Activated CD4-positive, alpha-beta T cell treated with anti-CD3 and anti-CD28 coated beads for 36 hours (primary cell): ENCODE measurements at regions not wholly inside any gene's neighbourhood (a gene's known extent, or its start where the extent isn't known, plus 50 kb on each side); places are given as distances from the start of the nearest gene placed in this dataset.
"Not testable (repeated sequence)": the region's sequence is repeated elsewhere in the genome, so short reads cannot be mapped to it uniquely, and the experiment has no call there.

Source experiments
- ATAC-seq: fragments of 200-7000 bp; cut with Tn5 transposase; one replicate; pipeline ENCODE4 v1.10.0; 2021; ENCODE audit warnings: mild to moderate bottlenecking, moderate library complexity
- CTCF ChIA-PET: fragments of 350-600 bp; sonication (Branson Sonifier 250); formaldehyde crosslinking; loops from one replicate; lab custom pipeline; 2021; ENCODE audit warnings: antibody characterized with exemption; lab: Charles Lee
- POLR2A ChIA-PET: fragments of 350-600 bp; sonication (Branson Sonifier 250); formaldehyde crosslinking; loops from one replicate; lab custom pipeline; 2021; ENCODE audit warnings: antibody characterized with exemption, inconsistent platforms; lab: Charles Lee
- DNase-seq: peaks from one replicate; pipeline ENCODE4 v3.0.0-alpha.2; 2020
- H3K27ac Mint-ChIP-seq: one replicate; pipeline ENCODE4 v1.8.0; 2021; ENCODE audit warnings: mixed read lengths
- H3K27me3 Mint-ChIP-seq: one replicate; pipeline ENCODE4 v1.8.0; 2021; ENCODE audit warnings: mixed read lengths
- H3K36me3 Mint-ChIP-seq: one replicate; pipeline ENCODE4 v1.8.0; 2021; ENCODE audit warnings: low read depth, mixed read lengths
- H3K4me1 Mint-ChIP-seq: one replicate; pipeline ENCODE4 v1.8.0; 2021; ENCODE audit warnings: mixed read lengths
- H3K4me3 Mint-ChIP-seq: one replicate; pipeline ENCODE4 v1.8.0; 2021; ENCODE audit warnings: mild to moderate bottlenecking, moderate library complexity, mixed read lengths
- H3K9me3 Mint-ChIP-seq: one replicate; pipeline ENCODE4 v1.8.0; 2021; ENCODE audit warnings: low read depth, mixed read lengths
- intact Hi-C, 2 experiments: fragments of 100-400 bp; cut with DNase I in 1 of 2; cut with micrococcal nuclease in 1 of 2; formaldehyde crosslinking; loops; one replicate each; pipeline versions ENCODE4 v1.14.2 to v1.15.1; 2022 to 2024; cut with DNase I, micrococcal nuclease

DNA sequence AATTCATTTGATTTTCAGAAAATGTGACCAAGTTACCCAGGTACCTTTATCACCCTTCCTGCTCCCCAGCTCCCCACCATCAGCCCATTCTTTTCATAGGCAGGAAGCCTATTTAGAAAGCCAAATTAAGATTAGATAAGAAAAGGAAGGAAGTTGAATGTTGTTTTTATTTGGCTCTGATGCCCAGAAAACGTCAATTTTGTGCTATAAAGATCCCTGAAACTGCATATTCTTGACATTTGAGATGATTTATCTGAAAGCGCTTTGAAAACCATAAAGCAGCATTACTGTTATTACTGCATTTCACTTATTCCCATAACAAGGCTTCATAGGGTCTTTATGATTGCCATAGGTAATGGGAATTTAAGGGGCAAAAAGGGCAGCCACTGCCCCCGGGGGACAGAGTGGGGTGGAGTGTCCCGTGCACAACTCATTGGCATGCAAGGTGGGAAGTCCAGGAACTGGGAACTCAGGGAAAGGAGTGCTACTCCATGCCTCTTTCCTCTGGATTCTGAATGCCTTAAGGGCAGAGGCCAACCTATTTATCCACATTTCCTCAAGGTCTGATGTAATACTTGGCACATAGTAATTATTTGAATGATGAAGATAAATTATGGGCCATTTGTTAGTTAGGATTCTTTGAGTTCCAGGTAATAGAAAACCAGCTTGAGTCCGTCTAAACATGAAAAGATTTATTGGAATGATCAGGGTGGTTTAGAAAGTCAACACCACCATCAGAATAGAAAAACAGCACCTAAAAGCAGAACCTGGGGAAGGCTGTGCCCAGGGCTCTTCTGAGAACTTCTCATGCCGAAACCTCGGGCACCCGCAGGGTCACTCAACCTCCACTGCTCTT lies 100.6 kb upstream of the ELMO1 start:
- intact Hi-C loops: no loop called here
- Mint-ChIP-seq H3K27ac (no peak overlapping the region), H3K27me3 (peaks cover 10% of the 10 kb centered on the region), H3K4me1 (no peaks in the 10 kb centered on the region), H3K4me3 (no peak overlapping the region), H3K9me3 (no peaks in the 10 kb centered on the region), H3K36me3 (no peaks in the 10 kb centered on the region)
- ATAC-seq (no peak), DNase-seq (no peak)
- POLR2A ChIA-PET: no interaction called here
- CTCF ChIA-PET: no interaction called here

DNA sequence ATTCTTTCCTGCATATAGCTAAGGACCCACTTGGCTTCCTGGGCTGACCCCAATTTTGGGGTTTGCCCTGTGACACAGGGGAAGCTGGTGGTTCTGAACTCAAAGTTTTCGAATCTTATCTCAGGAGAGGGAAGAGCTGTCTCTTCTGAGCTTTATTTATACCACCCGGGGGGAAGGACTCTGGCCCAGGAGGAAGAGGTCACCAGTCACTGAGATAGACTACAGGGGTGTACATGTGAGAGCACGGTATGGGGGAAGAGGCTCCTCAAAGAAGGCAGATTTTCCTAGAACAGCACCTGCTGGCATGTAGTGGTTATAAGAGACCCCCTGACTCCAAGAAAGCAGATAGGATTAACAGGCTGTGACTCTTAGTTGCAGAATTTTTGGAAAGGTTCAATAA lies 101.8 kb upstream of the ELMO1 start:
- H3K4me3 Mint-ChIP-seq: no peak overlapping the region
- CTCF ChIA-PET: no interaction called here
- POLR2A ChIA-PET: no interaction called here
- no peak for ATAC-seq
- intact Hi-C loops: no loop called here
- peaks cover 10% of the 10 kb centered on the region for H3K27me3 Mint-ChIP-seq
- no peaks in the 10 kb centered on the region for H3K9me3 Mint-ChIP-seq
- H3K27ac Mint-ChIP-seq: no peak overlapping the region
- no peaks in the 10 kb centered on the region for H3K36me3 Mint-ChIP-seq
- no peak for DNase-seq
- no peaks in the 10 kb centered on the region for H3K4me1 Mint-ChIP-seq

DNA sequence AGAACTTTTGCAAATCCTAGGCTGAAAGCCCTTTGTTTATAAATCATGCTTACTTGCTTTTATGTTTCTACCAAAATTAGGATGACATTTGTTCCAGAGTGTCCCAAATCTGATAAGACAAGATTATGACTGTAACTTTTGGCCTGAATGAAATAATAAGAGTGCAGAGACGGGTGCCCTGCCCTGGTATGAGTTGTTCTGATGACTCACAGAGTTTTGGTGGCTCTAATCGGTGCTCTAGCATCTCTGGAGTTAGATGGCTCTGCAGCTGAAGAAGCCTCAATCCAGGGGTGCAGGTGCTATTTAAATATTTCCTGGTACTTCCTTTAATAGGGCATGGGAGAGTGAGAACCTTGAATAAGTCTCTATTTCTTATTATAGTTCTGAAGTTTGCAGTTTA lies 102.2 kb upstream of the ELMO1 start:
- intact Hi-C loops: no loop called here
- ATAC-seq (no peak), DNase-seq (no peak)
- H3K4me1 Mint-ChIP-seq: no peaks in the 10 kb centered on the region
- POLR2A ChIA-PET: no interaction called here
- peaks cover 8% of the 10 kb centered on the region for H3K27me3 Mint-ChIP-seq
- no peaks in the 10 kb centered on the region for H3K9me3 Mint-ChIP-seq
- CTCF ChIA-PET: no interaction called here
- H3K4me3 Mint-ChIP-seq: no peak overlapping the region
- H3K27ac Mint-ChIP-seq: no peak overlapping the region
- H3K36me3 Mint-ChIP-seq: no peaks in the 10 kb centered on the region

GRCh38 chr7:37552030-37552429 lies 103.4 kb upstream of the ELMO1 start:
- intact Hi-C loops: no loop called here
- no peaks in the 10 kb centered on the region for H3K36me3 Mint-ChIP-seq
- H3K9me3 Mint-ChIP-seq: no peaks in the 10 kb centered on the region
- no peak overlapping the region for H3K27ac Mint-ChIP-seq
- CTCF ChIA-PET: interaction anchor here (0.6 kb wide), 1 partner anchor 13 kb away, joined by 3 read pairs; no protein-coding TSS in a partner anchor
- POLR2A ChIA-PET: no interaction called here
- H3K4me3 Mint-ChIP-seq: no peak overlapping the region
- no peaks in the 10 kb centered on the region for H3K4me1 Mint-ChIP-seq
- H3K27me3 Mint-ChIP-seq: peaks cover 8% of the 10 kb centered on the region
- DNase-seq (no peak), ATAC-seq (no peak)

GRCh38 chr7:37552439-37552838 lies 103.8 kb upstream of the ELMO1 start:
- DNase-seq, ATAC-seq, H3K4me1 Mint-ChIP-seq, H3K36me3 Mint-ChIP-seq, H3K4me3 Mint-ChIP-seq, intact Hi-C loops, H3K27ac Mint-ChIP-seq, H3K27me3 Mint-ChIP-seq, POLR2A ChIA-PET, H3K9me3 Mint-ChIP-seq: not testable (repeated sequence)
- CTCF ChIA-PET: interaction anchor here (0.6 kb wide), 1 partner anchor 14 kb away, joined by 3 read pairs; no protein-coding TSS in a partner anchor

- Mint-ChIP-seq H3K27me3 (peaks cover 8% of the 10 kb centered on the region), H3K36me3 (no peaks in the 10 kb centered on the region), H3K4me3 (no peak overlapping the region), H3K27ac (no peak overlapping the region), H3K4me1 (no peaks in the 10 kb centered on the region), H3K9me3 (no peaks in the 10 kb centered on the region)
- intact Hi-C loops: no loop called here
- ATAC-seq (no peak), DNase-seq (no peak)
- ChIA-PET CTCF (no interaction called here), POLR2A (no interaction called here)
These were observed 106.9 kb upstream of the ELMO1 start for GRCh38 chr7:37555528-37555927.

DNA sequence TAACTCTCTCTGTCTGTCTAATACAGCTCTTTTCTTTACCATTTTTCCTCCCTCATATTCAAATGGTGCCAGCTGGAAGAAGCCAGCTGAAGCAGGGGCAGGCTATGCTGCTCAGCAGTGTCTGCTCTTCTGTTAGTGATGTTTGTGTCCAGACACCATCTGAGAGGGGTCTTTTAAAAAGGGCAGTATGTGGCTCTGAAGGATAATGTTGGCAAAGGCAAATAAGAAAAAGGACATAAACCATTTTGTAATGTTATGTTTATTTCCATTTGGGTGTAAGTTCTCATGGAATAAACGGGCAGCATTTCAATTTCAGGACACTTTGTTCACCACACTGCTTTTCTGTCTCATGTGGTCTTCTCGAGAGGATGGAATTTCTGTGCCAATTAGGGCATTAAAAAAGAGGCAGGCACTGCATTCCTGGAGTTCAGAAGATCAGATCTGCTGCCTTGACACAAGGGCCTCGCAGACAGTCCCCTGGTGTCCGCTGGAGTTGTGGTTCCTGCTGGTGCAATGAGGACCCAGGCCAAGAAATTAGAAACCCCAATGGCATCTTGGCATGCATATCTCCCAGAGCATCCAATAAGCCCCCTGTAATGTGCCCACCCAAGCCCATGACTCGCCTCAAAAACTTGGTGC lies 109.0 kb upstream of the ELMO1 start:
- Mint-ChIP-seq H3K27me3 (peaks cover 6% of the 10 kb centered on the region), H3K36me3 (no peaks in the 10 kb centered on the region), H3K9me3 (no peaks in the 10 kb centered on the region), H3K27ac (no peak overlapping the region), H3K4me1 (no peaks in the 10 kb centered on the region), H3K4me3 (no peak overlapping the region)
- POLR2A ChIA-PET: no interaction called here
- ATAC-seq (no peak), DNase-seq (no peak)
- intact Hi-C loops: no loop called here
- CTCF ChIA-PET: no interaction called here

GRCh38 chr7:37558320-37559096 lies 109.8 kb upstream of the ELMO1 start:
- no peaks in the 10 kb centered on the region for H3K4me1 Mint-ChIP-seq
- DNase-seq (no peak), ATAC-seq (no peak)
- H3K27ac Mint-ChIP-seq: no peak overlapping the region
- ChIA-PET CTCF (no interaction called here), POLR2A (no interaction called here)
- no peak overlapping the region for H3K4me3 Mint-ChIP-seq
- H3K36me3 Mint-ChIP-seq: no peaks in the 10 kb centered on the region
- H3K27me3 Mint-ChIP-seq: peaks cover 3% of the 10 kb centered on the region
- H3K9me3 Mint-ChIP-seq: no peaks in the 10 kb centered on the region
- intact Hi-C loops: no loop called here

GRCh38 chr7:37570145-37570544 lies 113.4 kb upstream of the GPR141 start:
- Mint-ChIP-seq H3K9me3 (no peaks in the 10 kb centered on the region), H3K27me3 (peaks cover 21% of the 10 kb centered on the region), H3K27ac (no peak overlapping the region), H3K36me3 (no peaks in the 10 kb centered on the region), H3K4me3 (no peak overlapping the region), H3K4me1 (no peaks in the 10 kb centered on the region)
- POLR2A ChIA-PET: no interaction called here
- DNase-seq (no peak), ATAC-seq (no peak)
- CTCF ChIA-PET: interaction anchor here (0.6 kb wide), 1 partner anchor 52 kb away, joined by 4 read pairs; no protein-coding TSS in a partner anchor
- intact Hi-C loops: no loop called here

DNA sequence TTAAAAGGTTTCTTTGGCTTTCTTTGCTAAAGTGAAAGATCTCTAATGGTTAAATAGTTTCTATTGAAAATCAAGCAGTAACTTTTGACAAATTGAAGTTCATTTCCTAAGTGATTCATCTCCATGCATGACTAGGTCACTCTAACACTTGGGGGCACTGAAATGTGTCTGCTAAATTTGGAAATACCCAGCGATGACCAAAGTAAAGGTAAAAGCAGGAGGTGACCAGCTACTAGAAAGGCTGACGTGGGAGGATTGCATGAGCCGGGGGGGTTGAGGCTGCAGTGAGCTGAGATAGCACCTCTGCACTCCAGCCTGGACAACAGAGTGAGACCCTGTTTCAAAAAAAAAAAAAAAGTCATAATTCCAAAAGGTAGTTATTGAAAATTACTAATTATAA lies 111.8 kb upstream of the GPR141 start:
- Mint-ChIP-seq H3K36me3 (no peaks in the 10 kb centered on the region), H3K4me1 (no peaks in the 10 kb centered on the region), H3K27me3 (peaks cover 16% of the 10 kb centered on the region), H3K4me3 (no peak overlapping the region), H3K9me3 (no peaks in the 10 kb centered on the region), H3K27ac (no peak overlapping the region)
- ChIA-PET CTCF (interaction anchor here (0.6 kb wide), 1 partner anchor 31 kb away, joined by 4 read pairs; no protein-coding TSS in a partner anchor), POLR2A (no interaction called here)
- ATAC-seq (no peak), DNase-seq (no peak)
- intact Hi-C loops: no loop called here

- POLR2A ChIA-PET: no interaction called here
- CTCF ChIA-PET: interaction anchor here (1.0 kb wide), 1 partner anchor 340 kb away, joined by 4 read pairs; no protein-coding TSS in a partner anchor
These were observed 106.2 kb upstream of the GPR141 start for GRCh38 chr7:37577412-37577811.

More at GRCh38 chr7:37577412-37577811, 106.2 kb upstream of the GPR141 start:
- Mint-ChIP-seq H3K4me3 (no peak overlapping the region), H3K9me3 (no peaks in the 10 kb centered on the region), H3K27me3 (peaks cover 11% of the 10 kb centered on the region), H3K36me3 (no peaks in the 10 kb centered on the region), H3K27ac (no peak overlapping the region), H3K4me1 (no peaks in the 10 kb centered on the region)
- intact Hi-C loops: no loop called here
- ATAC-seq (no peak), DNase-seq (no peak)
